Fibroblast of villous mesenchyme (primary cell): ENCODE measurements at regions not wholly inside any gene's neighbourhood (a gene's known extent, or its start where the extent isn't known, plus 50 kb on each side); places are given as distances from the start of the nearest gene placed in this dataset.

Experiments used
- DNase-seq: peaks from one replicate; pipeline ENCODE4 v3.0.0-alpha.2; 2010; ENCODE audit warnings: low read depth
- H3K4me3 ChIP-seq: 2 replicates; pipeline ENCODE4 v1.5.1; 2011; ENCODE audit warnings: low read depth, mild to moderate bottlenecking, low read length
- CTCF ChIP-seq: IDR thresholded peaks from 2 replicates; pipeline ENCODE4 v1.5.1; 2012; ENCODE audit warnings: low read depth, mild to moderate bottlenecking, low read length; ENCODE audit not compliant: insufficient read depth

- no peak for TF ChIP-seq CTCF
- peak; percentile 10 for DNase-seq
- no peak overlapping the region for H3K4me3 ChIP-seq
These were observed 801.6 kb downstream of the KCTD16 start for GRCh38 chr5:144972317-144972716.

GRCh38 chr5:144971108-144971850, 800.6 kb downstream of the KCTD16 start:
- no peak for TF ChIP-seq CTCF
- DNase-seq = no peak
- no peak overlapping the region for H3K4me3 ChIP-seq

- TF ChIP-seq CTCF = no peak
- no peak for DNase-seq
- no peak overlapping the region for H3K4me3 ChIP-seq
These were observed 789.6 kb downstream of the KCTD16 start for GRCh38 chr5:144960296-144960695.

GRCh38 chr5:144958002-144958401, 787.3 kb downstream of the KCTD16 start:
- TF ChIP-seq CTCF = no peak
- H3K4me3 ChIP-seq = no peak overlapping the region
- DNase-seq = no peak

- TF ChIP-seq CTCF = no peak
- H3K4me3 ChIP-seq = no peak overlapping the region
- DNase-seq = no peak
These were observed 780.3 kb downstream of the KCTD16 start for GRCh38 chr5:144950996-144951395.

- TF ChIP-seq CTCF = no peak
- H3K4me3 ChIP-seq = no peak overlapping the region
- no peak for DNase-seq
These were observed 776.4 kb downstream of the KCTD16 start for GRCh38 chr5:144947023-144947422.

DNA sequence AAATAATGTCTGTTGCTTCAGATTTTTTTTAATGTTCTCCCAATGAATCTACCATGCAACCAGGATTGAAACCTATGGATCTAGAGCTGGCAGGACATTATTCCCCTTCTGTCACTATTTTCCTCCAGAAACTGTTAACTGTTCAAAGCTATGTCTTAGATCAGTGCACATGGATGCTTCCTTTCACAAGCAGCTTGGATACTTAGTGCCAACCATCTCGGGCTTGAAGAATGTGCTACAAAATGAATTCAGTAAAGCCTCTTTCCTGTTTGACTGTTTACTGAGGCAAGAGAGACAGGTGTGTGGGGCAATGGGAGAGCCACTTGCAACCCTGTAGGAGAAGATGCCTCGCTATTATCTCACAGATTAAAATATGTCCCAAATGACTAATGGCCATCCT, 774.8 kb downstream of the KCTD16 start:
- no peak overlapping the region for H3K4me3 ChIP-seq
- no peak for TF ChIP-seq CTCF
- DNase-seq = no peak
